ENCODE measurements at regions not wholly inside any gene's neighbourhood (a gene's known extent, or its start where the extent isn't known, plus 50 kb on each side); places are given as distances from the start of the nearest gene placed in this dataset.

- no peak for DNase-seq
Measured at GRCh38 chr13:110773480-110773879, 60.0 kb downstream of the ING1 start.

GRCh38 chr13:110774051-110774450, 60.6 kb downstream of the ING1 start:
- no peak for DNase-seq

GRCh38 chr13:110774490-110774889, 61.0 kb downstream of the ING1 start:
- no peak for DNase-seq

GRCh38 chr13:110775576-110775975, 62.1 kb downstream of the ING1 start:
- DNase-seq, result no peak

- no peak for DNase-seq
Measured at GRCh38 chr13:110777251-110777820, 63.8 kb downstream of the ING1 start.

GRCh38 chr13:110779022-110779421, 65.5 kb downstream of the ING1 start:
- DNase-seq, result no peak

GRCh38 chr13:110780422-110780821, 66.9 kb downstream of the ING1 start:
- no peak for DNase-seq

GRCh38 chr13:110782185-110782584, 68.7 kb downstream of the ING1 start:
- DNase-seq, result no peak

- no peak for DNase-seq
Measured at GRCh38 chr13:110784704-110785103, 71.2 kb downstream of the ING1 start.

- no peak for DNase-seq
Measured at GRCh38 chr13:110788778-110789177, 75.3 kb downstream of the ING1 start.

- no peak for DNase-seq
Measured at GRCh38 chr13:110789871-110790270, 76.4 kb downstream of the ING1 start.

- DNase-seq, result no peak
Measured at GRCh38 chr13:110790371-110790770, 76.9 kb downstream of the ING1 start.

- DNase-seq, result no peak
Measured at GRCh38 chr13:110794209-110794608, 80.7 kb downstream of the ING1 start.

- DNase-seq, result peak; percentile 31
Measured at GRCh38 chr13:110797230-110797877, 83.9 kb downstream of the ING1 start.

- no peak for DNase-seq
Measured at GRCh38 chr13:110798081-110798994, 84.8 kb downstream of the ING1 start.

GRCh38 chr13:110799246-110800236, 86.0 kb downstream of the ING1 start:
- DNase-seq, result no peak

- DNase-seq, result no peak
Measured at GRCh38 chr13:110801044-110801443, 87.5 kb downstream of the ING1 start.

- no peak for DNase-seq
Measured at GRCh38 chr13:110802260-110802659, 88.8 kb downstream of the ING1 start.

- DNase-seq, result no peak
Measured at GRCh38 chr13:110806636-110807035, 93.1 kb downstream of the ING1 start.

GRCh38 chr13:110807546-110807945, 94.0 kb downstream of the ING1 start:
- DNase-seq, result no peak

GRCh38 chr13:110808138-110808537, 94.6 kb downstream of the ING1 start:
- DNase-seq, result no peak

GRCh38 chr13:110809871-110810486, 96.5 kb downstream of the ING1 start:
- DNase-seq, result no peak

All from NCI-H2107 (cell line).